Liver (tissue), 8 donors: ENCODE measurements at regions not wholly inside any gene's neighbourhood (a gene's known extent, or its start where the extent isn't known, plus 50 kb on each side); places are given as distances from the start of the nearest gene placed in this dataset.

ENCODE experiments used
- DNase-seq: peaks from one replicate; pipeline ENCODE4 v3.0.0-alpha.2; 2017; ENCODE audit warnings: low spot score
- H3K27ac ChIP-seq, 2 donors: one replicate each; pipeline ENCODE4 v1.7.0; 2013; ENCODE audit warnings: inconsistent platforms in 2 of 2, low read length in 2 of 2, control low read depth in 1 of 2, low read depth in 1 of 2, mild to moderate bottlenecking in 1 of 2
- H3K27me3 ChIP-seq, 4 donors: one replicate each; pipeline versions ENCODE4 v1.6.1 to v1.7.0; 2013; ENCODE audit warnings: low read length in 3 of 4, inconsistent platforms in 1 of 4, mild to moderate bottlenecking in 1 of 4, moderate library complexity in 1 of 4; ENCODE audit not compliant: control insufficient read depth in 4 of 4, insufficient read depth in 4 of 4
- H3K36me3 ChIP-seq, 4 donors: one replicate each; pipeline versions ENCODE4 v1.6.1 to v1.7.0; 2013; ENCODE audit warnings: low read length in 3 of 4, mild to moderate bottlenecking in 3 of 4, low read depth in 1 of 4, moderate library complexity in 1 of 4; ENCODE audit not compliant: control insufficient read depth in 4 of 4, insufficient read depth in 3 of 4
- H3K4me1 ChIP-seq, 4 donors: one replicate each; pipeline versions ENCODE4 v1.6.1 to v1.7.0; 2013; ENCODE audit warnings: low read length in 3 of 4, mild to moderate bottlenecking in 3 of 4, moderate library complexity in 1 of 4; ENCODE audit not compliant: control insufficient read depth in 4 of 4, insufficient read depth in 4 of 4
- H3K4me3 ChIP-seq, 3 donors: one replicate each; pipeline versions ENCODE4 v1.6.1 to v1.7.0; 2013; ENCODE audit warnings: low read length in 3 of 3, control low read depth in 1 of 3, low read depth in 1 of 3, mild to moderate bottlenecking in 1 of 3
- H3K9ac ChIP-seq, 2 donors: one replicate each; pipeline ENCODE4 v1.7.0; 2013; ENCODE audit warnings: low read length in 2 of 2, mild to moderate bottlenecking in 2 of 2, moderate library complexity in 2 of 2, control low read depth in 1 of 2, low read depth in 1 of 2
- H3K9me3 ChIP-seq, 4 donors: one replicate each; pipeline versions ENCODE4 v1.6.1 to v1.7.0; 2013; ENCODE audit warnings: low read length in 3 of 4; ENCODE audit not compliant: control insufficient read depth in 4 of 4
- ATF3 ChIP-seq: IDR thresholded peaks from 2 replicates; pipeline ENCODE4 v1.6.1; 2016; ENCODE audit warnings: antibody characterized with exemption
- CTCF ChIP-seq: fragments of 150-350 bp; IDR thresholded peaks from 2 replicates; pipeline ENCODE4 v1.5.1; 2017; ENCODE audit warnings: improper control_type of control experiment, low read depth, low read length; ENCODE audit not compliant: missing input control
- EGR1 ChIP-seq, 2 donors: IDR thresholded peaks; 2 replicates each; pipeline ENCODE4 v1.6.1; 2016 to 2018; ENCODE audit warnings: antibody characterized with exemption in 2 of 2, low read depth in 2 of 2
- FOXA1 ChIP-seq: IDR thresholded peaks from 2 replicates; pipeline ENCODE4 v1.6.1; 2016; ENCODE audit warnings: antibody characterized with exemption
- FOXA2 ChIP-seq: IDR thresholded peaks from 2 replicates; pipeline ENCODE4 v1.6.1; 2016; ENCODE audit warnings: antibody characterized with exemption
- GABPA ChIP-seq, 2 donors: IDR thresholded peaks in 1 of 2; conservative IDR thresholded peaks in 1 of 2; 2 replicates each; pipeline ENCODE4 v1.6.1; 2016; ENCODE audit warnings: antibody characterized with exemption in 2 of 2, mild to moderate bottlenecking in 1 of 2, moderate library complexity in 1 of 2
- JUND ChIP-seq, 2 donors: IDR thresholded peaks; 2 replicates each; pipeline ENCODE4 v1.6.1; 2016; ENCODE audit warnings: antibody characterized with exemption in 2 of 2
- MAX ChIP-seq: IDR thresholded peaks from 2 replicates; pipeline ENCODE4 v1.6.1; 2016; ENCODE audit warnings: antibody characterized with exemption
- NR2F2 ChIP-seq: IDR thresholded peaks from 2 replicates; pipeline ENCODE4 v1.6.1; 2016; ENCODE audit warnings: antibody characterized with exemption
- RAD21 ChIP-seq, 2 donors: IDR thresholded peaks; 2 replicates each; pipeline ENCODE4 v1.6.1; 2016; ENCODE audit warnings: antibody characterized with exemption in 2 of 2, mild to moderate bottlenecking in 2 of 2
- SP1 ChIP-seq: IDR thresholded peaks from 2 replicates; pipeline ENCODE4 v1.6.1; 2018; ENCODE audit warnings: antibody characterized with exemption, mild to moderate bottlenecking
- TAF1 ChIP-seq: conservative IDR thresholded peaks from 2 replicates; pipeline ENCODE4 v1.6.1; 2016; ENCODE audit warnings: antibody characterized with exemption, mild to moderate bottlenecking
- ZBTB33 ChIP-seq: IDR thresholded peaks from 2 replicates; pipeline ENCODE4 v1.6.1; 2016; ENCODE audit warnings: antibody characterized with exemption
- WGBS: extraction: QIAGEN DNeasy Blood & Tissue Kit; methylation state at CpG from one replicate; pipeline ENCODE4 v1.1.7; 2013; 5-methylcytosine and 5-hydroxymethylcytosine counted together
- donor health status: healthy.
- donor health status: healthy.
- donor health status: healthy.
- donor health status: healthy.
- donor health status: healthy.

- 74% methylated on average over 10 of the region's 10 CpGs for WGBS
- peaks cover 0 to 2% (median 0%) of the 10 kb centered on the region in 4 donors for H3K27me3 ChIP-seq
- no peak overlapping the region for H3K27ac ChIP-seq
- TF ChIP-seq GABPA (IDR thresholded peaks at IDR 0.05 in 1 of 2, conservative IDR thresholded peaks at IDR 0.05 in 1 of 2) (no peak), MAX (no peak), TAF1 (no peak)
- peaks cover 0 to 6% (median under 1%) of the 10 kb centered on the region in 4 donors for H3K9me3 ChIP-seq
- no peaks in the 10 kb centered on the region for H3K36me3 ChIP-seq
- H3K4me3 ChIP-seq: no peak overlapping the region
- H3K9ac ChIP-seq: no peak overlapping the region
- no peak for DNase-seq
- H3K4me1 ChIP-seq: no peaks in the 10 kb centered on the region
Measured at GRCh38 chr4:42320822-42321388, 76.4 kb upstream of the SHISA3 start.

GRCh38 chr4:42326040-42326439, 71.2 kb upstream of the SHISA3 start:
- Histone ChIP-seq H3K4me1 (no peaks in the 10 kb centered on the region), H3K36me3 (no peaks in the 10 kb centered on the region), H3K9ac (no peak overlapping the region), H3K9me3 (peaks cover 0 to 4% (median 1%) of the 10 kb centered on the region in 4 donors), H3K27ac (no peak overlapping the region), H3K4me3 (no peak overlapping the region), H3K27me3 (peaks cover 0 to 2% (median 0%) of the 10 kb centered on the region in 4 donors)
- TF ChIP-seq MAX: no peak
- no peak for TF ChIP-seq EGR1 (IDR thresholded peaks at IDR 0.05; ENCODE audit: low read depth in 2 of 2)
- TF ChIP-seq JUND (IDR thresholded peaks at IDR 0.05): no peak
- TF ChIP-seq GABPA (IDR thresholded peaks at IDR 0.05 in 1 of 2, conservative IDR thresholded peaks at IDR 0.05 in 1 of 2): no peak
- TF ChIP-seq ZBTB33: no peak
- TF ChIP-seq ATF3: no peak
- no peak for TF ChIP-seq RAD21 (IDR thresholded peaks at IDR 0.05)
- TF ChIP-seq CTCF: no peak
- no peak for TF ChIP-seq FOXA1
- TF ChIP-seq SP1: no peak
- no peak for TF ChIP-seq NR2F2
- no peak for TF ChIP-seq FOXA2
- DNase-seq: no peak
- 83% methylated on average over 5 of the region's 5 CpGs for WGBS

GRCh38 chr4:42326524-42326923, 70.8 kb upstream of the SHISA3 start:
- Histone ChIP-seq H3K9me3 (peaks cover 0 to 4% (median 0%) of the 10 kb centered on the region in 4 donors), H3K9ac (no peak overlapping the region), H3K36me3 (no peaks in the 10 kb centered on the region), H3K4me3 (no peak overlapping the region), H3K27me3 (peaks cover 0 to 2% (median 0%) of the 10 kb centered on the region in 4 donors), H3K27ac (no peak overlapping the region), H3K4me1 (no peaks in the 10 kb centered on the region)
- 87% methylated on average over 2 of the region's 2 CpGs for WGBS
- DNase-seq: no peak
- TF ChIP-seq TAF1 (no peak), ZBTB33 (no peak)
